GM19023 (cell line): ENCODE measurements at regions not wholly inside any gene's neighbourhood (a gene's known extent, or its start where the extent isn't known, plus 50 kb on each side); places are given as distances from the start of the nearest gene placed in this dataset.
"Not testable (repeated sequence)": the region's sequence is repeated elsewhere in the genome, so short reads cannot be mapped to it uniquely, and the experiment has no call there.

Source experiments
- ATAC-seq: cut with Tn5 transposase; IDR thresholded peaks from one replicate; pipeline ENCODE4 v1.9.1; 2021; ENCODE audit warnings: mild to moderate bottlenecking, moderate library complexity; ENCODE audit not compliant: unreplicated experiment

GRCh38 chr2:220318508-220318907 is 691.1 kb downstream of the SLC4A3 start:
- no peak for ATAC-seq

- ATAC-seq: no peak
These were observed 692.9 kb downstream of the SLC4A3 start for GRCh38 chr2:220320326-220320725.

- ATAC-seq: no peak
These were observed 705.5 kb downstream of the SLC4A3 start for GRCh38 chr2:220332886-220333285.

- no peak for ATAC-seq
These were observed 706.8 kb downstream of the SLC4A3 start for GRCh38 chr2:220334210-220334609.

- no peak for ATAC-seq
These were observed 707.6 kb downstream of the SLC4A3 start for GRCh38 chr2:220334871-220335590.

GRCh38 chr2:220335591-220335915 is 708.1 kb downstream of the SLC4A3 start:
- no peak for ATAC-seq

GRCh38 chr2:220336771-220337170 is 709.3 kb downstream of the SLC4A3 start:
- no peak for ATAC-seq

GRCh38 chr2:220337611-220338440 is 710.4 kb downstream of the SLC4A3 start:
- ATAC-seq: no peak

- no peak for ATAC-seq
These were observed 713.6 kb downstream of the SLC4A3 start for GRCh38 chr2:220341014-220341413.

GRCh38 chr2:220346919-220347318 is 719.5 kb downstream of the SLC4A3 start:
- no peak for ATAC-seq

- no peak for ATAC-seq
These were observed 720.2 kb downstream of the SLC4A3 start for GRCh38 chr2:220347626-220348025.

- ATAC-seq: no peak
These were observed 720.8 kb downstream of the SLC4A3 start for GRCh38 chr2:220348206-220348605.

GRCh38 chr2:220353897-220354296 is 726.5 kb downstream of the SLC4A3 start:
- no peak for ATAC-seq

GRCh38 chr2:220356076-220356475 is 728.6 kb downstream of the SLC4A3 start:
- no peak for ATAC-seq

GRCh38 chr2:220365023-220365422 is 737.6 kb downstream of the SLC4A3 start:
- ATAC-seq: no peak

GRCh38 chr2:220366765-220367164 is 739.3 kb downstream of the SLC4A3 start:
- no peak for ATAC-seq

GRCh38 chr2:220370764-220371163 is 743.3 kb downstream of the SLC4A3 start:
- ATAC-seq: no peak

- no peak for ATAC-seq
These were observed 743.8 kb downstream of the SLC4A3 start for GRCh38 chr2:220371211-220371610.

- ATAC-seq: no peak
These were observed 746.4 kb downstream of the SLC4A3 start for GRCh38 chr2:220373878-220374277.

GRCh38 chr2:220374282-220374681 is 746.9 kb downstream of the SLC4A3 start:
- no peak for ATAC-seq

GRCh38 chr2:220377482-220378155 is 750.2 kb downstream of the SLC4A3 start:
- ATAC-seq: no peak

GRCh38 chr2:220387758-220388157 is 760.3 kb downstream of the SLC4A3 start:
- not testable (repeated sequence) for ATAC-seq
